Stomach (tissue), 4 donors: ENCODE measurements at regions not wholly inside any gene's neighbourhood (a gene's known extent, or its start where the extent isn't known, plus 50 kb on each side); places are given as distances from the start of the nearest gene placed in this dataset.

Experiments used
- CTCF ChIP-seq, 7 experiments: fragments of 450-650 bp in 4 of 7; fragments of 200-600 bp in 3 of 7; sonication (generic) in 3 of 7; IDR thresholded peaks; one replicate each; pipeline ENCODE4 v1.5.1; 2016 to 2019; ENCODE audit warnings: antibody characterized with exemption in 7 of 7, control low read depth in 2 of 7, mild to moderate bottlenecking in 1 of 7
- POLR2A ChIP-seq, 4 donors: fragments of 450-650 bp; IDR thresholded peaks; one replicate each; pipeline ENCODE4 v1.6.1; 2016; ENCODE audit warnings: antibody characterized with exemption in 4 of 4, control low read depth in 2 of 4, mild to moderate bottlenecking in 1 of 4, moderate library complexity in 1 of 4

GRCh38 chr10:31617757-31618156 is 298.7 kb downstream of the ZEB1 start:
- TF ChIP-seq CTCF (IDR thresholded peaks at IDR 0.05) (no peak), POLR2A (IDR thresholded peaks at IDR 0.05) (no peak)
